ENCODE measurements at regions not wholly inside any gene's neighbourhood (a gene's known extent, or its start where the extent isn't known, plus 50 kb on each side); places are given as distances from the start of the nearest gene placed in this dataset.
A peak's percentile ranks its signal among the peaks of the same experiment; 100 is the strongest.

DNA sequence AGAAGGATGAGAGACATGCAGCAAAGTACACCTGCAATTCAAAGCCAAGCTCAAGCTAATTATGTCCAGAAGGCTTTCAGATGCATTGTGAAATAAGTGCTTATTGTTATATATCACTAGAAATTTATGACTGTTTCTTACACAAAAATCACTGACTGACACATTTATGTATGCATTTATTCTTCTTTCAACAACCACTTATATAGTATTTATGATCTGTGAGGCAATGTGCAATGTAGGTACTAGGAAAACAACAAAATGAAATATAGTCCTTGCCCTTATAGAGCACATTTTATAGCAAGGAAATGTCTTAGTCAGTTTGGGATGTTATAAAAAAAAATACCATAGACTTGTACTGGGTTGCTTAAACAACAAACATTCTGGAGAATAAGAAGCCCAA, 167.6 kb downstream of the YIPF5 start:
- H3K27ac ChIP-seq (ENCODE audit: extremely low read depth, low read depth, low read length), result no peak overlapping the region
- no peaks in the 10 kb centered on the region for H3K9me3 ChIP-seq (ENCODE audit: control insufficient read depth, insufficient read depth, low read depth, low read length)
- no peaks in the 10 kb centered on the region for H3K4me1 ChIP-seq (ENCODE audit: control insufficient read depth, insufficient read depth, low read length)
- CTCF ChIA-PET, result no interaction called here
- no peak overlapping the region for H3K4me3 ChIP-seq (ENCODE audit: low read depth, low read length)
- no peaks in the 10 kb centered on the region for H3K36me3 ChIP-seq (ENCODE audit: control insufficient read depth in 2 of 2, insufficient read depth in 1 of 2, low read length in 2 of 2)
- POLR2A ChIA-PET, result no interaction called here
- TF ChIP-seq ZXDB (tag by site-specific recombination; IDR thresholded peaks at IDR 0.05) (no peak), OVOL3 (tag by site-specific recombination; IDR thresholded peaks at IDR 0.05) (no peak), FEZF1 (tag by site-specific recombination; IDR thresholded peaks at IDR 0.05) (peak; percentile 30; the same call in 1 of the 2 replicates), ZNF221 (tag by site-specific recombination; IDR thresholded peaks at IDR 0.05; ENCODE audit: borderline replicate concordance) (no peak), ZNF394 (tag by site-specific recombination; IDR thresholded peaks at IDR 0.05; ENCODE audit: borderline replicate concordance) (no peak), ZNF169 (tag by site-specific recombination; IDR thresholded peaks at IDR 0.05) (no peak), ZBTB21 (tag by site-specific recombination; IDR thresholded peaks at IDR 0.05) (no peak), SETDB1 (IDR thresholded peaks at IDR 0.05; ENCODE audit: insufficient read length, low read length) (no peak), ZNF768 (tag by site-specific recombination; IDR thresholded peaks at IDR 0.05) (no peak), GLI2 (tag by site-specific recombination; IDR thresholded peaks at IDR 0.05; ENCODE audit: borderline replicate concordance, low read depth) (no peak), ZNF473 (tag by site-specific recombination; IDR thresholded peaks at IDR 0.05) (no peak), ZNF202 (tag by site-specific recombination; IDR thresholded peaks at IDR 0.05; ENCODE audit: borderline replicate concordance) (no peak), ZNF837 (tag by site-specific recombination; IDR thresholded peaks at IDR 0.05) (no peak), ZNF792 (tag by site-specific recombination; IDR thresholded peaks at IDR 0.05) (no peak), TCF7L2 (IDR thresholded peaks at IDR 0.05; ENCODE audit: borderline replicate concordance, low read depth, low read length) (no peak), KLF1 (tag by site-specific recombination; IDR thresholded peaks at IDR 0.05) (no peak), ZBTB20 (tag by site-specific recombination; IDR thresholded peaks at IDR 0.05) (no peak), MYNN (tag by site-specific recombination; IDR thresholded peaks at IDR 0.05; ENCODE audit: borderline replicate concordance) (no peak)
- TF ChIP-seq, protein P1, sequence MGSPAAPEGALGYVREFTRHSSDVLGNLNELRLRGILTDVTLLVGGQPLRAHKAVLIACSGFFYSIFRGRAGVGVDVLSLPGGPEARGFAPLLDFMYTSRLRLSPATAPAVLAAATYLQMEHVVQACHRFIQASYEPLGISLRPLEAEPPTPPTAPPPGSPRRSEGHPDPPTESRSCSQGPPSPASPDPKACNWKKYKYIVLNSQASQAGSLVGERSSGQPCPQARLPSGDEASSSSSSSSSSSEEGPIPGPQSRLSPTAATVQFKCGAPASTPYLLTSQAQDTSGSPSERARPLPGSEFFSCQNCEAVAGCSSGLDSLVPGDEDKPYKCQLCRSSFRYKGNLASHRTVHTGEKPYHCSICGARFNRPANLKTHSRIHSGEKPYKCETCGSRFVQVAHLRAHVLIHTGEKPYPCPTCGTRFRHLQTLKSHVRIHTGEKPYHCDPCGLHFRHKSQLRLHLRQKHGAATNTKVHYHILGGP (tag by site-specific recombination; IDR thresholded peaks at IDR 0.05), result peak; percentile 40; the same call in 1 of the 2 replicates
- TF ChIP-seq, protein P2, sequence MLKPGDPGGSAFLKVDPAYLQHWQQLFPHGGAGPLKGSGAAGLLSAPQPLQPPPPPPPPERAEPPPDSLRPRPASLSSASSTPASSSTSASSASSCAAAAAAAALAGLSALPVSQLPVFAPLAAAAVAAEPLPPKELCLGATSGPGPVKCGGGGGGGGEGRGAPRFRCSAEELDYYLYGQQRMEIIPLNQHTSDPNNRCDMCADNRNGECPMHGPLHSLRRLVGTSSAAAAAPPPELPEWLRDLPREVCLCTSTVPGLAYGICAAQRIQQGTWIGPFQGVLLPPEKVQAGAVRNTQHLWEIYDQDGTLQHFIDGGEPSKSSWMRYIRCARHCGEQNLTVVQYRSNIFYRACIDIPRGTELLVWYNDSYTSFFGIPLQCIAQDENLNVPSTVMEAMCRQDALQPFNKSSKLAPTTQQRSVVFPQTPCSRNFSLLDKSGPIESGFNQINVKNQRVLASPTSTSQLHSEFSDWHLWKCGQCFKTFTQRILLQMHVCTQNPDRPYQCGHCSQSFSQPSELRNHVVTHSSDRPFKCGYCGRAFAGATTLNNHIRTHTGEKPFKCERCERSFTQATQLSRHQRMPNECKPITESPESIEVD (tag by site-specific recombination; IDR thresholded peaks at IDR 0.05), result peak; percentile 54
- TF ChIP-seq, protein P3, sequence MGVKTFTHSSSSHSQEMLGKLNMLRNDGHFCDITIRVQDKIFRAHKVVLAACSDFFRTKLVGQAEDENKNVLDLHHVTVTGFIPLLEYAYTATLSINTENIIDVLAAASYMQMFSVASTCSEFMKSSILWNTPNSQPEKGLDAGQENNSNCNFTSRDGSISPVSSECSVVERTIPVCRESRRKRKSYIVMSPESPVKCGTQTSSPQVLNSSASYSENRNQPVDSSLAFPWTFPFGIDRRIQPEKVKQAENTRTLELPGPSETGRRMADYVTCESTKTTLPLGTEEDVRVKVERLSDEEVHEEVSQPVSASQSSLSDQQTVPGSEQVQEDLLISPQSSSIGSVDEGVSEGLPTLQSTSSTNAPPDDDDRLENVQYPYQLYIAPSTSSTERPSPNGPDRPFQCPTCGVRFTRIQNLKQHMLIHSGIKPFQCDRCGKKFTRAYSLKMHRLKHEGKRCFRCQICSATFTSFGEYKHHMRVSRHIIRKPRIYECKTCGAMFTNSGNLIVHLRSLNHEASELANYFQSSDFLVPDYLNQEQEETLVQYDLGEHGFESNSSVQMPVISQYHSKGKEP (tag by site-specific recombination; IDR thresholded peaks at IDR 0.05), result 0 out of 2 replicates have a peak, but pooled peaks have one; percentile 41

DNA sequence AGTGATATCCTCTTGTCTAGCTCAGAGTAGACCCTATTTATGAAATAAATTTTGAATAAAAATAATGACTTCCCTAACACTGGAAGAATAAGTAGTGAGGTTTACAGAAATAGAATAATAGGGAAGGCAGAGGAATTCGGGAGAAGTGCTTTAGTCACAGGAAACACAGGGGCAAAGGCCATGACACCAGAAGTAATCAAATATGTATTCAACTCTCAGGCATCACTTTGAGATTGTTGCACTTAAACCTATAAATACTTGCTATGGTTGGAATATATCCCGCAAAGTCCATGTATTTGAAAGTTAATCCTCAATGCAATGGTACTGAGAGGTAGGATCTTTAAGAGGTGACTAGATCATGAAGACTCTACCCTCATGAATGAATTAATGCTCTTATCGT, 166.8 kb downstream of the YIPF5 start:
- H3K36me3 ChIP-seq (ENCODE audit: control insufficient read depth in 2 of 2, insufficient read depth in 1 of 2, low read length in 2 of 2), result no peaks in the 10 kb centered on the region
- ChIA-PET CTCF (no interaction called here), POLR2A (no interaction called here)
- no peaks in the 10 kb centered on the region for H3K9me3 ChIP-seq (ENCODE audit: control insufficient read depth, insufficient read depth, low read depth, low read length)
- H3K27ac ChIP-seq (ENCODE audit: extremely low read depth, low read depth, low read length), result no peak overlapping the region
- no peaks in the 10 kb centered on the region for H3K4me1 ChIP-seq (ENCODE audit: control insufficient read depth, insufficient read depth, low read length)
- no peak for TF ChIP-seq ZBTB21 (tag by site-specific recombination; IDR thresholded peaks at IDR 0.05)
- no peak overlapping the region for H3K4me3 ChIP-seq (ENCODE audit: low read depth, low read length)
